ENCODE measurements at regions not wholly inside any gene's neighbourhood (a gene's known extent, or its start where the extent isn't known, plus 50 kb on each side); places are given as distances from the start of the nearest gene placed in this dataset.
"Not testable (repeated sequence)": the region's sequence is repeated elsewhere in the genome, so short reads cannot be mapped to it uniquely, and the experiment has no call there.

DNA sequence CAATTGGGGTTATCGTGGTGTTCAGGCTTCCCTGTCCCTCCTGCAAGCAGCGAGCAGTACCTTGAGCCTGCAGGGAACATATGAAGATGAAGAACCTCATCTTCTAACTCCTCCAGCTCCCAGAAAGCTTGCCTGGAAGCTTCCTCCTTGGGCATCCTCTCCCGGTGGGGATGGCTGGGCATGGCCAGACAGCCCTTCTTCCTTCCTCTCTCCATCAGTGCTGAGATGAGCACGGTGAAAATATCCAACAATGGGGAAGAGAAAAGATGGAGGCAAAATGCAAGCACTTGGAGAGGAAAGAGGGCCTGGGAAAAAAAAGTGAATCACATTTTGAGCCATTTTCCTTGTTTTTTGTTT, 107.7 kb upstream of the FOXA2 start:
- Mint-ChIP-seq H3K4me3 (no peak overlapping the region), H3K27ac (no peak overlapping the region), H3K4me1 (peaks cover 0 to 4% of the 10 kb centered on the region in 2 experiments; a peak in 1 of 4 replicates), H3K27me3 (ENCODE audit: low read depth) (peaks cover 47% of the 10 kb centered on the region), H3K9me3 (peaks cover 0 to 5% of the 10 kb centered on the region in 2 experiments; a peak in 3 of 5 replicates), H3K36me3 (ENCODE audit: insufficient read depth in 1 of 3, low read depth in 3 of 3) (peaks cover 0 to 2% (median 0%) of the 10 kb centered on the region in 3 experiments; a peak in 3 of 7 replicates)
- no peak overlapping the region for H2BK5ac ChIP-seq (ENCODE audit: insufficient read length, low read length)
- no CpG with 5 or more reads among the region's 4 CpGs for WGBS (ENCODE audit: extremely low coverage, insufficient read length, low lambda C conversion rate)
- DNase-seq, result no peak
- no peak overlapping the region for H2BK15ac ChIP-seq (ENCODE audit: low read depth, low read length)
- H4K20me1 ChIP-seq (ENCODE audit: control insufficient read depth, insufficient read depth, insufficient read length), result no peaks in the 10 kb centered on the region
- no peak overlapping the region for H2BK20ac ChIP-seq (ENCODE audit: low read depth, low read length, poor library complexity, severe bottlenecking)
- no peaks in the 10 kb centered on the region for H3K23me2 ChIP-seq (ENCODE audit: insufficient read length, low read depth, low read length, poor library complexity, severe bottlenecking)
- H3K79me1 ChIP-seq (ENCODE audit: insufficient read depth, low read depth, low read length, poor library complexity, severe bottlenecking), result no peaks in the 10 kb centered on the region
- no peak overlapping the region for H3K23ac ChIP-seq (ENCODE audit: insufficient read length, low read depth, low read length)
- H4K5ac ChIP-seq (ENCODE audit: insufficient read length, low read depth, low read length), result no peak overlapping the region
- H3T11ph ChIP-seq (ENCODE audit: low read length), result no peak overlapping the region
- H3K4me2 ChIP-seq (ENCODE audit: insufficient read depth, insufficient read length, low read length), result no peak overlapping the region
- no peak overlapping the region for H3K18ac ChIP-seq (ENCODE audit: insufficient read length, low read depth, low read length)
- H4K8ac ChIP-seq (replicated peaks; ENCODE audit: insufficient read length, low read depth, low read length), result no peak overlapping the region
- H3K56ac ChIP-seq (ENCODE audit: insufficient read length, low read depth, low read length), result no peak overlapping the region
- peaks cover 5% of the 10 kb centered on the region for H3K9me3 ChIP-seq (ENCODE audit: control insufficient read depth, low read depth, low read length)
- H2AK5ac ChIP-seq (ENCODE audit: insufficient read length, low read length), result no peak overlapping the region
- no peak overlapping the region for H2BK120ac ChIP-seq (ENCODE audit: low read depth, low read length, poor library complexity, severe bottlenecking)
- H2BK12ac ChIP-seq (ENCODE audit: insufficient read length, low read depth, low read length), result no peak overlapping the region
- H3K27me3 ChIP-seq (ENCODE audit: insufficient read depth, low read length), result no peaks in the 10 kb centered on the region
- no peak overlapping the region for H3K4ac ChIP-seq (ENCODE audit: low read depth, low read length)
- H3K4me1 ChIP-seq (ENCODE audit: insufficient read depth, low read length), result no peaks in the 10 kb centered on the region
- no peak overlapping the region for H3K14ac ChIP-seq (ENCODE audit: insufficient read depth, low read length)
- peak overlapping the region; percentile 45 for H2AFZ ChIP-seq (ENCODE audit: low read length)
- no peak overlapping the region for H3K27ac ChIP-seq (ENCODE audit: insufficient read length, low read depth, low read length)
- no peak overlapping the region for H3K9ac ChIP-seq (ENCODE audit: extremely low read depth, insufficient read length, low read length)
- no peak overlapping the region for H4K91ac ChIP-seq (ENCODE audit: insufficient read length, low read depth, low read length)
- no peak for TF ChIP-seq CTCF (conservative IDR thresholded peaks at IDR 0.05)
- H3K79me2 ChIP-seq (ENCODE audit: insufficient read depth, low read length), result no peaks in the 10 kb centered on the region

GRCh38 chr20:22692620-22693019, 108.2 kb upstream of the FOXA2 start:
- not testable (repeated sequence) for H3K79me1 ChIP-seq (ENCODE audit: insufficient read depth, low read depth, low read length, poor library complexity, severe bottlenecking); H3K23ac ChIP-seq (ENCODE audit: insufficient read length, low read depth, low read length); H3K4ac ChIP-seq (ENCODE audit: low read depth, low read length); H2BK5ac ChIP-seq (ENCODE audit: insufficient read length, low read length); H4K8ac ChIP-seq (replicated peaks; ENCODE audit: insufficient read length, low read depth, low read length); H2BK20ac ChIP-seq (ENCODE audit: low read depth, low read length, poor library complexity, severe bottlenecking); H3K27ac ChIP-seq (ENCODE audit: insufficient read length, low read depth, low read length); H3K27ac Mint-ChIP-seq; H3K4me1 ChIP-seq (ENCODE audit: insufficient read depth, low read length); H3K4me3 Mint-ChIP-seq; H3K56ac ChIP-seq (ENCODE audit: insufficient read length, low read depth, low read length); H3K27me3 ChIP-seq (ENCODE audit: insufficient read depth, low read length); H2AK5ac ChIP-seq (ENCODE audit: insufficient read length, low read length); H4K91ac ChIP-seq (ENCODE audit: insufficient read length, low read depth, low read length); H3K14ac ChIP-seq (ENCODE audit: insufficient read depth, low read length); H2BK15ac ChIP-seq (ENCODE audit: low read depth, low read length); H4K5ac ChIP-seq (ENCODE audit: insufficient read length, low read depth, low read length); H3K23me2 ChIP-seq (ENCODE audit: insufficient read length, low read depth, low read length, poor library complexity, severe bottlenecking); H3K9ac ChIP-seq (ENCODE audit: extremely low read depth, insufficient read length, low read length); H4K20me1 ChIP-seq (ENCODE audit: control insufficient read depth, insufficient read depth, insufficient read length); H3K4me1 Mint-ChIP-seq; H3K36me3 Mint-ChIP-seq (ENCODE audit: insufficient read depth in 1 of 3, low read depth in 3 of 3); H3K79me2 ChIP-seq (ENCODE audit: insufficient read depth, low read length); H3K4me2 ChIP-seq (ENCODE audit: insufficient read depth, insufficient read length, low read length); DNase-seq; H2BK12ac ChIP-seq (ENCODE audit: insufficient read length, low read depth, low read length); H3K9me3 ChIP-seq (ENCODE audit: control insufficient read depth, low read depth, low read length); H2AFZ ChIP-seq (ENCODE audit: low read length); H2BK120ac ChIP-seq (ENCODE audit: low read depth, low read length, poor library complexity, severe bottlenecking); H3K9me3 Mint-ChIP-seq; H3T11ph ChIP-seq (ENCODE audit: low read length); H3K18ac ChIP-seq (ENCODE audit: insufficient read length, low read depth, low read length)
- peaks cover 42% of the 10 kb centered on the region for H3K27me3 Mint-ChIP-seq (ENCODE audit: low read depth)
- no CpG with 5 or more reads among the region's 6 CpGs for WGBS (ENCODE audit: extremely low coverage, insufficient read length, low lambda C conversion rate)
